ENCODE measurements at regions not wholly inside any gene's neighbourhood (a gene's known extent, or its start where the extent isn't known, plus 50 kb on each side); places are given as distances from the start of the nearest gene placed in this dataset.

DNA sequence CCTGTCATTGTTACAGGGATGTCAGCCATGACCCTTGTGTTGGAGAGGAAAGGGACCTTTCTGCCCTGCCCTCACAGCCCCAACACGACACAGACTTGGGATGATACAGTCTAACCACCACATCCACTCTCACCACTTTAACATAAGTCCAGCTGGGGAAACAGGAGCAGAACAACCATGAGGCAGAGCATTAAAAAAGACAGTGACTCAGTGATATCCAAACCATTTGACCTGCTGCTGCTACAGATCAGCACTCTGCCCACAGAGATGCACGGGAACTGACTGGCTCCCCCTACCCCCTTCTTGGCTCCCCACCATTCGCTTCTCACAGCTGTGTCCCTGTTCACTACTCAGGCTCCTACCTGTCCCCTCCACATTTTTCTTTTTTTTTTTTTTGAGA, 458.6 kb downstream of the ZNF608 start:
- TF ChIP-seq TRAFD1 (CRISPR knock-in tag; IDR thresholded peaks at IDR 0.05; ENCODE audit: borderline replicate concordance), result no peak
- no peak for TF ChIP-seq POLR2AphosphoS2 (IDR thresholded peaks at IDR 0.05; ENCODE audit: low read depth, low read length)
- TF ChIP-seq RFX1 (IDR thresholded peaks at IDR 0.05), result no peak
- no peak for TF ChIP-seq CTCF (CRISPR knock-in tag; IDR thresholded peaks at IDR 0.05)
